HG03060 (cell line): ENCODE measurements at regions not wholly inside any gene's neighbourhood (a gene's known extent, or its start where the extent isn't known, plus 50 kb on each side); places are given as distances from the start of the nearest gene placed in this dataset.

Experiments used
- ATAC-seq: cut with Tn5 transposase; IDR thresholded peaks from one replicate; pipeline ENCODE4 v1.9.1; 2021; ENCODE audit warnings: low read depth, moderate number of reproducible peaks; ENCODE audit not compliant: unreplicated experiment

DNA sequence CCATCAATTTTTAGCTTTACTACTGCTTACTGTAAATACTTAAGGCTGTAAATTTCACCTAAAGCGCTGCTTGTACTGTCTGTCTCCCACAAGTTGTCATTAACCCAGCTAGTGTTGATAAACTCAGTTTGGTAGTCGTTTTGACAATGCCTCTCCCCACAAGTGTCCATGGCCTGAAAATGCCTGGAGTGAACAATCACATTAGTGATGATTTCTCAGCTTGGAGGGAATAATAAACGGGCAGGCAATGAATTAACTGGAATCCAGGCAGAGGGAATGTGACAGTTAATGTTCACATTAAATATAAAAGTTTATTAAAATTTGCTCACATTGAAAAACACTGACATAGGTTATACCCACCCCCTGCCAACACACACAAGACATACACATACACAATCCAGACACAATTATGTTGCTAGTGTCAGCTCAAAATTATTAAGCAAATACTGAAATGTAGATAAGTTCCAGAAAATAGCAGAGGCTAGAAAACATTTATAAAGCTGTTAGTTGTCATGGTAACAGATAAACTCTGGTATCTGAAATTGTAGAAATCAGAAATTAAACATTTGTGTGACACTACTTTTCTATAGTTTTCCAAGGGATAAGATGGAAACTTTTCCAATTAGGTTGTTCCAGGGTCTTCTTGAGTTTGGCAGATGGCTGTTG is 341.9 kb downstream of the DIRAS2 start:
- no peak for ATAC-seq

GRCh38 chr9:90301277-90301653 is 341.4 kb downstream of the DIRAS2 start:
- no peak for ATAC-seq

- no peak for ATAC-seq
Observed at GRCh38 chr9:90303655-90304054, 339.0 kb downstream of the DIRAS2 start.

DNA sequence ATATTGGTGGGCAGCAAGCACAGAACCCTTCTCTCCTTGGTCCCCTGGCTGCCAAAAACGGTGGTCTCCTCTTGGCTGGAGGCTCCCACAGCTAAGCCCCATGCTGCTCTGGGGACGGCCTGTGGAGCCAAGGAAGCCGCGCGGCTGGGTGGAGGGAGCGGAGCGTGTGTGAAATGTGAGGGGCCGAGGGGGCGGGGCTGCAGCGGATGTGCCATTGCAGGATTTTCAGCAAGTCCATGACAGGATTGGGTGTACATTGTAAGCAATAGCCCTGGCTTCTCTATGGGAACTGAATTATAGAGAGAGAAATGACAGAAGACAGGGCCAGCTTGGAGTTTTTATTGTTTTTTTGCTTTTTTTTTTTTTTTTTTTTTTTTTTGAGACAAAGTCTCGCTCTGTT is 336.5 kb downstream of the DIRAS2 start:
- ATAC-seq = no peak

- no peak for ATAC-seq
Observed at GRCh38 chr9:90307167-90307833, 335.3 kb downstream of the DIRAS2 start.

DNA sequence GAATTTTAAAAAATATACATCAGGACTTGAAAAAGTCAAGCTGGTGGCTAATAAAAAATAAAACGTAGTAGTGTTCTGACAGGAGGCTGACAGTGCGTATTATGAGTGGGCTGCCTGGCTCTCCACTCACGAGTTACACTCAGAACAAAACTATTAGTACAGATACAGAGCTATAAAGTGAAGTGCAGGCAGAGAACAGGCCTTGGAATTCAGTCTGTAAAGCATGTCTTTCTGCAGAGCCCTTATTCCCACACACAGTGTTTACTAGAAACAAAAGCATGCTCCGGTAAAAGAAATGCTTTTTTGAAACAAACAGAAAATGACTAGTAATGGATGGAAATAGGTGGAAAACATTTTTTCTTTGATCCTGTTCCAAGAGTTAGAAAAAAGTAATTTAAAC is 334.7 kb downstream of the DIRAS2 start:
- ATAC-seq = no peak

GRCh38 chr9:90308691-90309090 is 333.9 kb downstream of the DIRAS2 start:
- ATAC-seq = no peak

DNA sequence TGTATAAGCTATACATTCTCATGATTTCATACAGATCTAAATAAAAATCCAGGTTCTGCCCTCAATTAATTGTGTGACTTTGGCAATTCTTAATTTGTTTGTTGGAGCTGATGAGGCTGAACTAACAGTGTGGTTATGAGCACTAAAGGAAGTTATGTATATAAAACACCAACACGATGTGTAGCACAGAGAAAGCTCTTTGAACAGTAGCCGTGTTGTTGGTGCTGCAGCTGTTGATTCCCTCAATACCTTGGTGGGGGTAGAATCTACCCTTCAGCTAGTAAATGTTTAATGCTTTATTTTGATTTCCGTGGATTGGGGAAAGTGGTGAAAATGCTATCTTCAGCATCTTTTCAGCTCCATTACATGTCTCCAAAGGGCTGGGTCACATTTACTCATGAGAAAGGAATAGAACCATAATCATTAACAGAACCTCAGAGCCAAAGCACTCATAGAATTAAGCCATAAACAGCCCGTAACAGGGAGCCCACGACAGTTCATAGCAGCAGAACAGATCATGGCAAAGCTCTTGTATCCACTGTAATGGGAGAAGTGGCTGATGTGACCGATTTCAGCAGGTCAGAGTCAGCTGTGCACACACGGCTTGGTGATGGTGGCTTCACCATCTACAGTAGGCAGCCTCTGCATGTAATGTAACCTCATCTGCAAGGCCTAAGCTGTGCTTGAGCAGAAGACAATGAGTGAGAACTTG is 332.7 kb downstream of the DIRAS2 start:
- no peak for ATAC-seq

GRCh38 chr9:90310521-90310876 is 332.1 kb downstream of the DIRAS2 start:
- ATAC-seq = no peak

- ATAC-seq = no peak
Observed at GRCh38 chr9:90311811-90312210, 330.8 kb downstream of the DIRAS2 start.

GRCh38 chr9:90322296-90322695 is 320.3 kb downstream of the DIRAS2 start:
- ATAC-seq = no peak

DNA sequence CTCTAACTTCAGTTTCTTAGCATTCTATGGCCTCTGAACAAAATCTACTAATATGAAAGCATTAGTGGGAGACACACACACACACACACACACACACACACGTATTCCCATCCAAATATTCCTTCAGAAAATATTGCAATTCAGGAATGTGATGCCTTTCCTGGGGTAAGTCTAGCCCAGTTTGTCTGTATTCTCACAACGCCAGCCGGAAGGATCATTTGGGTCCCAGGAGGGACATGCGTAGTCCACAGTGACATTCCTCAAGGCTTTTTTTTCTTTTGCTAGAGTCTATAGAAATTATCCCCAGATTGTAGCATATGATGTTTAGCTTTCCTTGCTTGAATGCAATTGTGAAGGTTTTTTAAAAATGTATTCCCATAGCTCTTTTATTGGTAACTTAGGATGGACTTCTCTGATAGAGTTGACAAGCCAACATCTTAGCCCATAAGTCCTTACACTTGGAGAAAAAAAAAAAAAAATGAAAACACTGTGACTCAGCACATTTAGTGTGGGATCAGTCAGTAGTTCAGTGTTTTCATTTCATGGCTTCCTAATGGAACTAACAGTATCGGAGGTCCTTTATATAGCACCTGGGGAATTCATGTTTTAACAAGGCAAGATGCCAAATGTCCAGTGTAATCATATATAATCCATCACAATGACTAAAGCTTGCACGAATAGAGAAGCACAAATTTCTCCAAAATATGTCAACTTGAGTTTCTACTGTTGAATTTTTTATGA is 316.5 kb downstream of the DIRAS2 start:
- no peak for ATAC-seq

DNA sequence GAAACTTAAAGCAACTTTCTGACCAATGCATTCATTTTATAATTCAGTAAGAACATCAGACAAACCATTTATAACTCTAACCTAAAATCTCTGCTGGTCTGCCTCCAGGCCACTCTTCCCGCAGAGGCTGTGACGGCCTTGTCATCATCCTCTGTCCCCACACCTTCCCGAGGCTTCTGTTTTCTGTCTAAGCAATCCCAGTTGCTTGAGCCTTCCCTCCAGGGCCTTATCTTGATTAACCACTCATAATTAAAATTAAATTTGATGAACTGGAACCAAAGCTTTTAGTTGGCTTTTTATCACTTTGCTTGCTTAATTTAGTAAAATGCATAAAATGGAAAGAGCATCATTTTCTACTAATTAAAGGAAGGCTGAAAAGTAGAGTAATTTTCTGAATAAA is 312.4 kb downstream of the DIRAS2 start:
- no peak for ATAC-seq

- ATAC-seq = no peak
Observed at GRCh38 chr9:90331826-90332575, 310.6 kb downstream of the DIRAS2 start.

DNA sequence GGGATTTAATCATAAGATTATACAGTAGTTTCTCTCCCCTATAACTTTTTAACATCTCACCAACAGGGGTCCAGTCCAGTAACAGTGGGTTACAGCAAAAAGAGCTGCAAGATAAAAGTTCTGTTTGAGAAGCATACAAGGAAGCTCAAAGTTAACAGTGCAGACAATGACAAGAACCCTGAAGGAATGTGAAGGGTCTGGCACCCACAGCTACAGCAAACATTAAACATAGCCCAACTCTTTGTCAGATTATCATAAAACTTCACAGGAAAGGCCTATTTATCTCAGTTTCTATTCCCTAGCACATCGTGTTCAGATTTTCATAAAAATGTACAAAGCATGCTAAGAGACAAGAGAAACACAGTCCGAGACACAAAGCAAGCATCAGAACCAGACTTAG is 309.4 kb downstream of the DIRAS2 start:
- no peak for ATAC-seq

DNA sequence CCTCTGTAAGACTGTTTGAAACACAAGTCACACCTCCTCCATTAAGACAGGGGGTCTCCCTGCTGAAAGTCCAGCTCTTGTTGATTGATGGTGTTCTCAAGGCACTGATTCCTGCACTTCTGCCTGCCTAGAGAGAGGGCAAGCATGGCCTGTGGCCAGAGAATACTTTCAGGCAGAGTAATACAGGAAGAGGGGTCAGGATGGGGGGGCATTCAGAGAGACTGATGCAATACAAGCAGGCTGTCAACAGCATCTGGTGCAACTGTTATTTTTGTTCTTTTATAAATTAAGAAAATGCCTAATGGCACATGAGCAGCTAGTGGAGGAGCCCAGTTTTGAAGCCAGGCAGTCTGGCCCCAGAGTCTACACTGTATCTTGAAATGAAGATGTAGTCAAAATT is 302.2 kb downstream of the DIRAS2 start:
- no peak for ATAC-seq

- no peak for ATAC-seq
Observed at GRCh38 chr9:90342607-90343006, 300.0 kb downstream of the DIRAS2 start.

DNA sequence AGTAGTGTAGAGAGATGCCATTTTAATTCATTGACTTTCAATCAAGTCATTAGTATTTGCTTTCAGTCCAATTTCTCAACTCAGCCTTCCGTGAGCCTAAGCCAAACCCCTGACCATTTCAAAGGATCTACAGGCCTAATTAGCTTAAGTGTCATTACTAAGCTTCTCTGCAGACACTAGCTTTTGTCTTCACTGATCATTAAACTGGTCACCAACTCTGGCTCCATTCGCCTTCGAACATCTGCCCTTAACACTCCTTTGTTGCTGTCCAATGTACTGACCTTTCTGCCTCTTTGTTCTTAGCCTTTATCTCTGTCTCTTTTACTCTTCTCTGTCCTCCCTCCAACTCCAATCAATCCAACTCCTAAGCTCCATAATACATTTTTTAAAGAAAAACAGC is 299.3 kb downstream of the DIRAS2 start:
- ATAC-seq = no peak

- no peak for ATAC-seq
Observed at GRCh38 chr9:90343991-90344390, 298.6 kb downstream of the DIRAS2 start.

DNA sequence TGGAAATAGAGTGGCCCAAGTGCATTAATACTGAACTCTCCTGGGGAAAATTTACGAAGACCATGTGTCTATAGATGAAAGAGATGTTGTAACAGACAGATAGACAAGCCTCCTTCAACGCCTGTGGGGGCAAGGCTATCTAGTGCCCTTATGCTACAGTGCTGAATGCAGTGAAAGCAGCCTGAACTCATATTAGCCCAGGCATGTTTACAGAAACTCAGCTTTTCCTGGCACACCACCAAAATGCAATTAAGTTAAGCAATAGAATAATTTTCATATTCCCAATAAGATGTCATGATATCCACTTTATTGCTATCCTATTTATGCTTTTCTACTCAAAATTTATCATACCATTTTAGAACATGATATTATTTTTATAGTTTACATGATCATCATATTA is 277.0 kb downstream of the DIRAS2 start:
- ATAC-seq = no peak

- ATAC-seq = no peak
Observed at GRCh38 chr9:90368241-90368640, 274.4 kb downstream of the DIRAS2 start.
